ENCODE measurements at regions not wholly inside any gene's neighbourhood (a gene's known extent, or its start where the extent isn't known, plus 50 kb on each side); places are given as distances from the start of the nearest gene placed in this dataset.

DNA sequence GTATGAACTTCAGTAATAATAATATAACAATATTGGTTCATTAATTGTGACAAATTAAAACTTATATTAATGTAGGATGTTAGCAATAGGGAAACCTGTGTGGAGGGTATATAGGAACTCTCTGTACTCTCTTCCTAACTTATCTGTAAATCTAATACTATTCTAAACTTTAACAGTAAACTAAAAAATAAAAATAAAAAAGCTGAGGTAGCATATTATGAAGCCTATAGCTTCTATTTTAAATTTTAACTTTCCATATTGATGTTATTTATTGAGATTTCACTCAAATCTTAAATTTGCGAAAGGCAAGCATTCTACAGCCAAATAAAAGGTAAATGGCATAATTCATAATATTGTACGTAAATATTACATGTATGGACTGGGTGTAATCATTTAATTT is 326.4 kb downstream of the MEI4 start:
- DNase-seq (ENCODE audit: low read depth in 2 of 2), result no peak

DNA sequence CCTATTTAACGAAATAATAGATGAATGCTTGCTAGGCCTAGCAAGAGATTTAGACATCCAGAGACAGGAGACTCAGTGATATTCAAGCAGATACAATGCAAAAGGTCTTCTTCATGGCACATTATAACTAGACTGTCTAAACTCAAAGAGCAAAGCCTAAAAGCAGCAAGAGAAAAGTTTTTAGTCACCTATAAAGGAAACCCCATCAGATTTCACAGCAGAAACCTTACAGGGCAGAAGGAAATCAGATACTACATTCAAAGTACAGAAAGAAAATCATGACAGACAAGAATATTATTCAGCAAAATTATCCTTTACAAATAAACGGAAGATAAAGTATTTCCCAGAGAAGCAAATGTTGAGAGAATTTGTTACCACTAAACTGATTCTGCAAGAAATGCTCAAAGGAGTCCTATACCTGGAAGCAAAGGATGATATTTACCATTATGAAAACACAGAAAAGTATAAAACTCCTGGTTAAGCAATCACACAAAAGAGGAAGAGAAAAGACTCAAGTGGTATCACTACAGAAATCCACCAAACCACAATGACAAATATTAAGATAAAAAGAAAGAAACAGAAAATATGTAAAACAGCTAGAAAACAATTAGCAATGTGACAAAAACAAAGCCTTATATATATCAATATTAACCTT is 333.7 kb downstream of the MEI4 start:
- no peak for DNase-seq (ENCODE audit: low read depth in 2 of 2)

DNA sequence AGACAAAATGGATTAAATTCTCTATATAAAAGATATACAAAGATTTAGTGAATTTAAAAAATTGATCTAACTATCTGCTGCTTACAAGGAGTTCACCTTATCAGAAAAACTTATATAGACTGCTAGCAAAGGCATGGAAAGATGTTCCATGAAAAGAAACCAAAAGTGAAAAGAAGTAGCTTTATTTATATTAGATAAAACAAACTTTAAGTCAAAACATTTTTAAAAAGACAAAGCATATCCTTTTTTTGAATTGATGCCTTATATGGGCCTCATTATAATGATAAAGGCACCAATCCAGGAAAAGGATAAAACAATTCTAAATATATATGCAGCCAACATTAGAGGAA is 334.2 kb downstream of the MEI4 start:
- no peak for DNase-seq (ENCODE audit: low read depth in 2 of 2)

DNA sequence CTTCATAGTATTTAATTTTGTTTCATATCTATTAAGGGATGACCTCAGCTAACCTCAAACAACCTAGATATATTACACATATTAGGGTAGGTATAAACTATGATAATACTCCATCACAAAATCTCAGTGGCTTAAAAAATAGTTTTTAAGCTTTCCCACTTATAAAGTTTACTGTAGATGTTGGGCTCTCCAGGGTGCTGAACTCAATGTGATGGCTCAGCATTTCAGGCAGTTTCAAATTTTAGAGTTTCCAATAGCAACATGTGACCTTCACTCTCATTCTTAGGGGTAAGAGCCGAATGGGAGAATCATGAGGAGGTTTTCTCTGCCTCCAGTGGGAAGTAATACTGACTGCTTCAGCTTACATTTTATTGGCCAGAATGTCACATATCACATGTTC is 357.3 kb downstream of the MEI4 start:
- DNase-seq (ENCODE audit: low read depth in 2 of 2), result peak; percentile 1

DNA sequence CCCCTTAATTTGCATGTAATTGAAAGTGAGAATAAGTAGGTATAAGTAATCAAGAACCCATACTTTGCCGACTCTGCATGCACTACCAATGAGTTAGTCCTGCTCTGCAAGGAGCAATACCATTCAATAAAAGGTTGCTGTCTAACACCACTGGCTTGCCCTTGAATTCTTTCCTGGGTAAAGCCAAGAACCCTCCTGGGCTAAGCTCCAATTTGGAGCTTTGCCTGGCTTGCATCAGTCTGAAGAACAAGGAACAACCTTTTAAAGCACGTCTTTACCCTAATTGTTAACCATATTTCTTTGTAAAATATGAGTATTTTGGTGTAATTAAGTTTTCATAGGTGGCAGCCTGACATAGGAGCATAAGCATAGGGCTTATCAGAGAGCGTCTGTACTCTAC is 367.7 kb downstream of the MEI4 start:
- no peak for DNase-seq (ENCODE audit: low read depth in 2 of 2)

DNA sequence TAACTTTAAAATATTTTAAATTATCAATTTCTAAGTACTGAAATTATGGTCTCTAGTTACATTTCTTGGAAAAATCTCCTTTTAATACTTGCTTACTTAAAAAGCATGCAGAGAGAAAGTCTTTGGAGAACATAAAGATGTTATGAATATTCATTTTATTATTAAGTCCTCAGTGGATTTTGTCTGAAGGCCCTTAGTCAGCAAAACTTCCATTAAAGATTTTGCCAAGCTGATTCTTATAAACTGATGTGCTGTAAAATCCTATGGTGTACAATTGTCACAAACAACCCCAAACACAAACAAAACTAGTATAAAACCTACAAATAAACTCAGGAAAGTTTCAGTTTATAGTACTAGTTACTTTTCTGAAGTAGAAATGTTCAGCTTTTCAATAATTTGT is 372.7 kb downstream of the MEI4 start:
- DNase-seq (ENCODE audit: low read depth in 2 of 2), result no peak

DNA sequence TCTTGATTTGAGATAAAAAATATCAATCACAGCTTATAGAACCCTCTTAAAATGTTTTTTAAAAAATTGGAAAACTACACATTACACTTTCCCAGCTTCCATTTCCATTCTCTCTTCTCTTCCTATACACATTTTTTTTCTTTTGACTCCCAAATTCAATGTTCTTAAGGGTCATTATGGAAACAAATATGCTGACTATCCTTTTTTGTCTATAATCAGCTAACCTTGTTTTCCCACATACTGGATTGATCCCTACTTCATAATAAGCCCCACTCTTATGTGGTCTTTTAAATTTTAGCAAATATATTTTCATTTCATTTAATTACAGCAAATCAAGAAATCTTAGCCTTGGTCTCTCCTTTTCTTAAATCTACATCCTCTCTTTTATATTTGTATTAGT is 378.4 kb downstream of the MEI4 start:
- DNase-seq (ENCODE audit: low read depth in 2 of 2), result no peak

DNA sequence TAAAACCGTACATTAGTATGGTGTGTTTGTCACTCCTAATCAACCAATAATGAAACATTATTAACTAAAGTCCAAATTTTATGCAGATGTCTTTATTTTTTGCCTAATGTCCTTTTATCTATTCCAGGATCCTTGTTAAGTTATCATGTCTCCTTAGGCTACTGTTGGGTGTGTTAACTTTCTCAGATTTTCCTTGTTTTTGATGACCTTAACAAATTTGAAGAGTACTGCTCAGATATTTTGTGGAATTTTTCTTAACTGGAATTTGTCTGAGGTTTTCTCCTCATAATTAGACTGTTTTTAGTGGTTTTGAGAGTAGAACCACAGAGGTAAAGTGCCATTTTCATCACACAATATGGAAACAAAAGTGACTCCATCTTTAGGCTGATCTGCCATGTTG is 406.3 kb downstream of the MEI4 start:
- no peak for DNase-seq (ENCODE audit: low read depth in 2 of 2)

DNA sequence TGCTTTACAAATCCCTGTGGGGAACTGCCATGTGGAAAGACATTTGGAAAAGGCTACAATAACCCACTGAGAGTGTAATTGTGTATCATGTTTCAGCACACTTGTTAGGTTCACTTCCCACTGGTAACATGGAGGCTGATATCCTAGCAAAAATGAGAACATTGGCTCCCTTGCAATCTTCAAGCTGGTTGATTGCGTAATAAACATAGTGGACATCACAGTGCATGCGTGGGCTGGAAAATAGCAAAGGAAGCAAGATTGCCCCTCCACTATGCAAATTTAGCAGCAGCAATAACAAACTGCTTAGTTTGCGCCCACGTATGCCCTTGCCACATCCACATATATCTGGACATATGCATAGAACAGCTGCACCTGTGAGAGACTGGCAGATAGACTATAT is 410.2 kb downstream of the MEI4 start:
- DNase-seq (ENCODE audit: low read depth in 2 of 2), result no peak

DNA sequence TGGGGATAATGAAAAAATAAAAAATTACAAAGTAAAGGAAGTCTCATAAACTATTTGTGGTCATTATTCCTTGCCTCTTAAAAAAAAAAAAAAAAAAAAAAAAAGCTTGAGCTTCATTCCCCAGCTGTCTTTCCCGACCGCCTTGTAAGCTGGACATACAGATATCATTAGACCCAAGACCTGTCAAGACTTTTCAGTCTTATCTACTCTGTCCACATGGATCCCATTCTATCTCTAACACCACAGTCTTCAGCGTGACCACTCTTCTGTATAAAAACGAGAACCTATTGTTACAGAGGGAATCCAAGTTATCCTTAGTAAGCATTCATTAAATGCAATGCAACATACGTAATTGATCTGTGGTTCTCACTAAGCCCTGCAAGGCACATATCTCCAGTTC is 423.5 kb downstream of the MEI4 start:
- no peak for DNase-seq (ENCODE audit: low read depth in 2 of 2)

DNA sequence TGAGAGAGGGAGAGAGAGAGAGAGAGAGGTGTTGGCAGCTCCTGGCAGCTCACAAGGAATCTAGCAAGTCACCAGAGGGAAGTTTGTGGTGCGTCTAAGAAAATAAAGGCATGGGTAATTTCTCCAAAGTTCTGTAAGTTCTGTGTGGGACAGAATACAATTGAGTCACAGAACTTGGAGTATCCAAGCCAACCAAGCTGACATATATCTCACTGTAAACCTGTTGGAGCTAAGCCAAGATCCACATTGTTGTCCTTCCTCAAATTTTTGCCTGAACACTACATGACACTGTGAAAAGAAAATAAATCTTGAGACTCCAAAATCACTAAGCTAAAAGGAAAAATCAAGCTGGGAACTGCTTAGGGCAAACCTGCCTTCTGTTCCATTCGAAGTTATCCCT is 436.7 kb downstream of the MEI4 start:
- DNase-seq (ENCODE audit: low read depth in 2 of 2), result peak; percentile 32 to 60

DNA sequence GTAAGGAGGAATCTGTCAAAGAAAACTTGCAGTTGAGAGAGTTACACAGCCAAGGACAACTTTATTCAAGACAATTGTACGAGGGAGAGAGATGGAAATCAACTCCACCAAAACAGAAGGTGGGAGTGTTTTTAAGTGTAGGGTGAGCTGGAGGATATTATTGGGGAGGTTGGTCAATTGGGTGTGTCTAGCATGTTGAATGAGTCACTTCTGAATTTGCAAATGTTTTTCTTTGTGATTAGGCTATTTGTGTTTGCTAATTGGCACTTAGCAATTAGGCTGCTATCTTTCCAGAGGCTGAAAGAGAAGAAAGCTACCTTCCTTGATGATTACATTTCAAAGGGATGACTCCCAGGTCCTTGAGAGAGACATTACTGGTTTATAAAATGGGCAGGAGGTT is 441.1 kb downstream of the MEI4 start:
- no peak for DNase-seq (ENCODE audit: low read depth in 2 of 2)

DNA sequence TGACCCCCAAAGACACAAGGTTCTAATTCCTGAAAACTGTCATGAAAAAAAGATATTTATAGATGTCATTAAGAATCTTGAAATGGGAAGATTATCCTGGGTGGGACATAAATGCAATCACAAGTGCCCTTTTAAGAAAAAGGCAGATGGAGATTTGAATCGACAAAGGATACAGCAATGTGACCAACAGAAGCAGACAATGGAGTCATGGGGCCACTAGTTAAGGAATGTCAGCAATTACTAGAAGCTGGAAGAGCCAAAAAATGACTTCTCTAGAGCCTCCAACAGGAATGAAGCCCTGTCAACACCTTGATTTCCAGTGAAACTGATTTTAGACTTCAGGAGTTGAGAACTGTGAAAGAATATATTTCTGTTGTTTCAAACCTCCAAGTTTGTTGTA is 448.5 kb downstream of the MEI4 start:
- no peak for DNase-seq (ENCODE audit: low read depth in 2 of 2)

DNA sequence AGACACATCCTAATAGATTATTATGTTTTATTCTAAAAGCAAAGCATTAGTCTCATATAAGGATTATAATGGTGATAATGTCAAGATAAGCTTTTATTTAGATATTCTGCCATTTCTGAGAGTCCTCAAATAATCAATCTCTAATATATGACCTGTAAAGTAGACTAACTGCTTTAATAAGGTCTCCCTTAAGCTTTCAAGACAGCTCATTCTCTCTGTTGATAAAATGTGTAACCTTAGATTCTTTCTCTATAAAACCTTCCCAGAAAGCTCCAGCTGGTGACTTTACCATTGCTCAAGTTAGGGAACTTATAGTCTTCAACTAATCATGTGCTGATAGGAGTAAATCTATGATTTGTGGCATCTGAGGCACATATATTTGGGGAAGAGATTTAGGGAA is 457.8 kb downstream of the MEI4 start:
- DNase-seq (ENCODE audit: low read depth in 2 of 2), result no peak

DNA sequence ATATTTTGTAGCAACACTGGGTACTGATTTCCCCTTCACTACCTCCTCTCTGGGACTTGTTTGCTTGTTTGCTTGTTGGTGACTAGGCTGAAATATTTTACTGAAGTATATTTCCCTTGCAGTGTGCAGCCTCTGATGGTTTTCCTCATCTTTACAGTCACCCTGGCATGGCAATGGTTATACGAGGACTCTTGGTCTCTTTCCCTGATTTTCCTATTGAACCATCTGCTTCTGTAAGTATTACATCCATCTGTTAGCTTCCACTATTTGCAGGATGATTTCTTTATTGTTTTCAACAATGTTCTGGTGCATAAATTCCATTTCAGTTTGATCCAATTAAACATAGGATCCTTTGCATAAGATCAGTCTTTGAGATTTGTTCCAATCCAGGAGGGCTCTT is 465.1 kb downstream of the MEI4 start:
- DNase-seq (ENCODE audit: low read depth in 2 of 2), result no peak

DNA sequence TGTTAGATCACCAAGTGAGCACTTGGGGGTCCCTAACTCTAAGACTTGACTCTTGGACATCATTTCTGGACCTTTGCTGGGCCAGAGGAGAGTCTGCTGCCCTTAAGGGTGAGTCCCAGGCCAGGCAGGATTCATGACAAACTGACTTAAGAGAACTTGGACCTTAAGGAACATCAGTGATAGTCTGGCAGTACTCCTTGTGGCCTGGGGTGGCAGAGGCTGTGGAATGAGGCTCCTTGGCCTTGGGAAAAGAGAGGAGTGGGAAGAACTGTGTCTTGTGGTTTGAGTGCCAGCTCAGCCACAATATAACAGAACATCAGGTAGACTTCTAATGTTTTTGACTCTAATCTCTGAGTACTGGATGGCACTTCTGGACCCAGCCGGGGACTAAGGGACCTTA is 478.7 kb downstream of the MEI4 start:
- no peak for DNase-seq (ENCODE audit: low read depth in 2 of 2)

DNA sequence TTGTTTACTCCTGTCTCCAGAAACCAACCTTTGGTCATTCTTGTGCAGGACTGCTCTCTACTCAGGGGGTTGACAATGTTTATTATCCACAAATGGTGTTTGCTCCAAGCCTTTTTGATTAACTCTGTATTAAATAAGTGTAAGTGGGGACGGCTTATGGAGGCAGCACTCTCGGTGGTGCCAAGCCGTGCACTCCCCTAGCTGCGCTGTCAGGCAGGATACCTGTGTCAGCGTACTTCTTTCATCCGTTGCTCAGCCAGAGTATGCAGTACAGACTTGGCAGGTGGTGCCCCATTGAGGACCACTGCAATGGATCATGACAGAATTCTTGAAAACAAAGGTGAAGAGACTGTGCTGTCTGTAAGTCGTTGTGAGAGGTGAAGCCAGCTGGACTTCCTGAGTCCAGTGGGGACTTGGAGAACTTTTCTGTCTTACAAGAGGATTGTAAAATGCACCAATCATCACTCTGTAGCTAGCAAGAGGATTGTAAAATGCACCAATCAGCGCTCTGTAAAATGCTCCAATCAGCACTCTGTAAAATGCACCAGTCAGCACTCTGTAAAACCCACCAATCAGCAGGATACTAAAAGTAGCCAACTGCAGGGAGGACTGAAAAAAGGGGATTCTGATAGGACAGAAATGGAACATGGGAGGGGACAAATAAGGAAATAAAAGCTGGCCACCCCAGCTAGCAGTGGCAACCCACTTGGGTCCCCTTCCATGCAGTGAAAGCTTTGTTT is 480.0 kb downstream of the MEI4 start:
- DNase-seq (ENCODE audit: low read depth in 2 of 2), result no peak

DNA sequence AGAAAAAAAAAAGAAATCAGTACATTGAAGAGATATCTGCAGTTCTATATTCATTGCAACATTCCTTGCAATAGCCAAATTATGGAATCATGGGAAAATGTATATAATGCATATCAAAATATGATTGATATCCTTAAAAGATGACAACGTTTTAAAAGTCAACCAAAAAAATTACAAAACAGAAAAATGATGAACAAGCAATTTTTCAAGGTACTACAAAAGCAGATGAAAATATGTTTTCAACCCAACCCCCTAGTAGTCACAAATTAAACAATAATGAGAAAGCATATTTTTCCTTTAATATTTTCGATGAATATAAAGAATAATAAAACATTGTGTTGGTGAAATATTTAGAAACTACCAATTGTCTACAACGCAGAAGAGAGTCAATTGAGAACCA is 497.6 kb downstream of the MEI4 start:
- no peak for DNase-seq (ENCODE audit: low read depth in 2 of 2)

DNA sequence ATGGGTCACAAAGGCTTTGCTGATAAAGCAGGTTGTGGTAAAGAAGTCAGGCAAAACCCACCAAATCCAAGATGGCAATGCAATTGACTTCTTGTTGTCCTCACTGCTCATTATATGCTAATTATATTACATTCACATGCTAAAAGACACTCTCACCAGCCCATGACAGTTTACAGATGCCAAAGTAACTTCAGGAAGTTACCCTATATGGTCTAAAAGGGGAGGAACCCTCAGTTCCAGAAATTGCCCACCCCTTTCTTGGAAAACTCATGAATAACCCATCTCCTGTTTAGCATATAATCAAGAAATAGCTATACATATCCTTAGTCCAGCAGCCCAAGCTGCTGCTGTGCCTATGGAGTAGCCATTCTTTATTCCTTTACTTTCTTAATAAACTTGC is 501.1 kb downstream of the MEI4 start:
- DNase-seq (ENCODE audit: low read depth in 2 of 2), result no peak

DNA sequence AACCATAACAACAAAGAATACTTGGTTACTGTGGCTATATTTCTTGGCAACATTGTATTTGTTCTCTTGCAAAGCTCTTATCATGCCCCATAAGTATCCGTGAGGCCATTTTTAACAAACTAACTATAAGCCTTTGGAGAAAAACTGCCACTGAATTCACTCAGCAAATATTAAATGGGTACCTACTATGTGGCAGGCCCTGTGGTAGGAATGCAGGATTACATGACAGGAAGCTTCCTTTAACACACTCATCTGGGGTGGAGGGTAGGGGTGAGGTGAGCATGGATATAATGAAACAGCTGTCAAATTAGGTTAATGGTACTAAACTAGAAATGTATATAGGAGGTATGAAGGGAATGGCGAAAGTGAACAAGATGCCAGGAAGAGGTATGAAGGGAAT is 504.8 kb downstream of the MEI4 start:
- DNase-seq (ENCODE audit: low read depth in 2 of 2), result no peak

DNA sequence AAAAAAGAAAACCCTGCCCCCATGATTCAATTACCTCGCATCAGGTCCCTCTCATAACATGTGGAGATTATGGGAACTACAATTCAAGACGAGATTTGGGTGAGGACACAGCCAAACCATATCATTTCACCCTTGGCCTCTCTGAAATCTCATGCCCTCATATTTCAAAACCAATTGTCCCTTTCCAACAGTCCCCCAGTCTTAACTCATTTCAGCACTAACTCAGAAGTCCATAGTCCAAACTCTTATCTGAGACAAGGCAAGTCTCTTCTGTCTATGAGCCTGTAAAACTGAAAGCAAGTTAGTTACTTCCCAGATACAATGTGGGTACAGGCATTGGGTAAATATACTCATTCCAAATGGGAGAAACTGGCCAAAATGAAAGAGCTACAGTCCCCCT is 536.1 kb downstream of the MEI4 start:
- no peak for DNase-seq (ENCODE audit: low read depth in 2 of 2)

DNA sequence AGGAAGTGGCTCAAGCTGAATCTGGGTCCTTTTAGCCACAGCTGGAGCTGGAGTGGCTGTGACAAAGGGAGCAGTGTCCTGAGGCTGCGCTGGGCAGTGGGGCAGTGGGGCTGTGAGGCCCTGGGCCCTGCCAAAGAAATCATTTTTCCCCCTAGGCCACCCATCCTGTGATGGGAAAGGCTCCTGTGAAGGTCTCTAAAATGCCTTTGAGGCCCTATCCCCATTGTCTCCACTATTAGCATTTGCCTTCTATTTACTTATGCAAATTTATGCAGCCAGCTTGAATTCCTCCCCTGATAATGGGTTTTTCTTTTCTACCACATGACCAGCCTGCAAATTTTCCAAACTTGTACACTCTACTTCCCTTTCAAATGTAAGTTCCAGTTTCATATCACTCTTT is 539.2 kb downstream of the MEI4 start:
- peak in 1 of 2 donors; percentile 35 for DNase-seq (ENCODE audit: low read depth in 2 of 2)

DNA sequence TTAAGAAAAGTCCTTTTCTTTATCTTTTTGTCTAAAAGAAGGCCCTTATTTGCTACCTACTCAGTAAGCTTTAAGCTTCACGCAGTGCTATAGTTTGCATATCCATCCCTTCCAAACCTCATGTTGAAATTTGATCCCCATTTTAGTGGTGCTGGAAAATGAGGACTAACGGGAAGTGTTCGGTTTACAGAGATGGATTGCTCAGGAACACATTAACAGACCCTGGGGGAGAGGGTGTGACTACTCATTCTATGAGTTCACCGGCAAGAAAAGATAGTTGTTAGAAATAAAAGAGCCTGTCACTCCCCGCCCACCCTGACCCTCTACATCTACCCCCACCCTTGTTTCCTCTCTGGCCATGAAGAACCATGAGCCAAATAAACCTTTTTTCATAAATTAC is 546.2 kb downstream of the MEI4 start:
- no peak for DNase-seq (ENCODE audit: low read depth in 2 of 2)

DNA sequence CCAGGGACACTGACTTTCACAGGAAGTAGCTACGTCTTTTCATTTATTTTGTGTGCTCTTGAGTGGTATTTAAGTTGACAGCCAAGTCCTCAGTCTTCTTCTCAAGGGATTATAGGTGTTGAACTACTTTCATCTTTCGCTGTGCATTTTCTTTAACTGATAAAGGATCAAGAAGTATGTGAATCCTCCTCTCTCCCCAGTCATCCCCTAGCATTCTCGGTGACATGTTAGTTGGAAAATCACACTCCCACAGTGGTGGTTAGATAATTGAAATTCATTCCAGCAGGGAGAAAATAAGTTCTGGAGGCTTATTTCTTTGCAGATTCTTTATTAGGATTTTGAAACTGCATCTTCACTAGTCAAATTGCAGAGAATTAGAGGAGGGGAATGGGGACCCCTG is 569.4 kb downstream of the MEI4 start:
- DNase-seq (ENCODE audit: low read depth in 2 of 2), result no peak

All from lung microvascular endothelial cell (primary cell).